ENCODE measurements at regions not wholly inside any gene's neighbourhood (a gene's known extent, or its start where the extent isn't known, plus 50 kb on each side); places are given as distances from the start of the nearest gene placed in this dataset.
"Not testable (repeated sequence)": the region's sequence is repeated elsewhere in the genome, so short reads cannot be mapped to it uniquely, and the experiment has no call there.

DNA sequence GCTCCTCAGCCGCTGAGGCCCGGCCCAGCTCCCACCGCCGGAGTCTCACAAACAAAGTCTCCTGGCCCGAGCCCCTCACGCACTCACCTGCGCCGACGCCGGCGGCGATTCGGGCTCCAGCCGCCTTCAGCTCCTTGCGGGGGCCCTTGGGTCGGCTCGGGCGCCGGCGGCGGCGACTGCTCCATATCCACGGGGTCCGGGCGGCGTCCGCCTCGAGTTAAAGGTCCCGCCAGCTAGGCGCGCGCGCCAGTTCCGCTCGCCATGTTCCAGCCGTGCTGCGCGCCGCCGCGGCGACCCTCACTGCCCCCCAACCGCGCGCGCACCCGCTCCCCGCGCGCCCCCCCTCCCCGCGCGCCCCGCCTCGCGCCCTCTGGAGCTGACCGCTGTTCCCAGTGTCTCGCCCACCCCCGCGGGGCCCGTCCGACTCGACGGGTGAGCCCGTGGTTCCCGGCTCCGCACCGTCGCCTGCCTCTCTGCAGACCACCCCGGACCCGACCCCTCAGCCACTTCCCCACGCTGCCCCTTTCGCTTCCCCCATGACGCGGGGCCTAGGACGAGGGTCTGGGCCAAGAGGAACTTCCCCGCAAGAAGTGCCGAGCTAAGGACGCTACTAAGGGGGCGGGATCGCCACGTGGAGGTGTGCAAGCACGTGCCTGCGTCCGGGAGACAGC lies 396.1 kb downstream of the ZNF33B start:
- Mint-ChIP-seq H3K36me3 (peaks cover 6% of the 10 kb centered on the region), H3K4me3 (no peak overlapping the region), H3K4me1 (peaks cover 6% of the 10 kb centered on the region), H3K9me3 (peaks cover 3% of the 10 kb centered on the region), H3K27ac (no peak overlapping the region)
- DNase-seq (ENCODE audit: low spot score in 2 of 2) (no peak), ATAC-seq (no peak)

DNA sequence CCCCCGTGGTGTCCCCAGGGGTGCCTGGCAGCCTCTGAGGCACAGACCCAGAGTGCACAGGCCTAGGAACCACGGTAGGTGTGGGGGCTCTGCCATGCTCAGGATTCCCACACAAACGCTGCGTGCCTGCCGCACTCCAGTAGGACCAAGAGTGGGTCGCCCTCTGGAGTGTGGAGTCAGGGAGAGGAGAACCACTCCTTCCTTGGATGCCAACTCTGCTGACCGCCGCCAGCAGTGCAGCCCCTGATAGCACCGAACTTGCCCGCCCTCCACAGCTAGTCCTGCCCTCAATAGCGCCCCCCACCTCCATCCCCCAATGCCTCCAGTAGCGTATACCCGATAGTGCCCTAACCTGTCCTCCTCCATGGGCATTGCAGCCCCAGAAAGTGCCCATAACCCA lies 402.0 kb downstream of the ZNF33B start:
- H3K36me3 Mint-ChIP-seq; H3K9me3 Mint-ChIP-seq; ATAC-seq; H3K4me3 Mint-ChIP-seq; H3K4me1 Mint-ChIP-seq; DNase-seq (ENCODE audit: low spot score in 2 of 2); H3K27ac Mint-ChIP-seq: not testable (repeated sequence)

- H3K4me3 Mint-ChIP-seq; H3K27ac Mint-ChIP-seq; DNase-seq (ENCODE audit: low spot score in 2 of 2); H3K4me1 Mint-ChIP-seq; ATAC-seq; H3K36me3 Mint-ChIP-seq; H3K9me3 Mint-ChIP-seq: not testable (repeated sequence)
Observed at GRCh38 chr10:42235736-42236135, 402.6 kb downstream of the ZNF33B start.

DNA sequence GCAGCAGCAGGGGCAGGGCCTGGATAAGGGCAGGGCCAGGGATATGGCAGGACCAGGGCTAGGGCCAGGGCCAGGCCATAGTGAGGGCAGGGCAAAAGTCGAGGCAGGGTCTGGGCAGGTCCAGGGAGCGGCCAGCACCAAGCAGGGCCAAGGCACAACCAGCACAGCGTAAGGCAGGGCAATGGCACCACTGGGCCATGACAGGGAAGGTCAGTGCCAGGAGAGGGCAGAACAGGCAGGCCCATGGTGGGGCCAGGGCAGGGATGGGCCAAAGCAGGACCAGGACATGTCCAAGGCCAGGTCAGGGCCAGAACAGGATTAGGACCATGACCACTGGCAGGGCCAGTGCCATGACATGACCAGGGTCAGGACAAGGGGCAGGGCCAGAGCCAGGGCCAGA lies 403.1 kb downstream of the ZNF33B start:
- ATAC-seq; H3K4me3 Mint-ChIP-seq; DNase-seq (ENCODE audit: low spot score in 2 of 2); H3K27ac Mint-ChIP-seq; H3K4me1 Mint-ChIP-seq; H3K36me3 Mint-ChIP-seq; H3K9me3 Mint-ChIP-seq: not testable (repeated sequence)

DNA sequence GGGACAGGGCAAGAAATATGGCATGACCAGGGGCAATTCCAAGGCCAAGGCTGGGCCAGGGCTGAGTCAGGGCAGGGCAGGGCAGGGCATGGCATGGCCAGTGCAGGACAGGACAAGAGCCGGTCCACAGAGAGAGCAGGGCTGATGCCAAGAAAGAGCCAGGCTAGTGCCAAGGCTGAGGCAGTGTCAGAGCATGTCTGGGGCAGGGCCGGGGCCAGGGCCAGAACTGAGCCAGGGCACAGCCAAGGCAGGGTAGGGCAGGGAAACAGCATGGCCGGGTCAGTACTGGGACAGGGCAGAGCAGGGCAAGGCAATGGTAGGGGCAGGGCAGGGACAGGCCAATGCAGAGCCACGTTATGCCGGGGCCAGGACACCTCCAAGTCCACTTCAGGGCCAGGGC lies 403.9 kb downstream of the ZNF33B start:
- H3K27ac Mint-ChIP-seq; H3K4me1 Mint-ChIP-seq; H3K9me3 Mint-ChIP-seq; H3K36me3 Mint-ChIP-seq; ATAC-seq; H3K4me3 Mint-ChIP-seq; DNase-seq (ENCODE audit: low spot score in 2 of 2): not testable (repeated sequence)

GRCh38 chr10:42233461-42234206 lies 404.7 kb downstream of the ZNF33B start:
- DNase-seq (ENCODE audit: low spot score in 2 of 2); H3K36me3 Mint-ChIP-seq; H3K27ac Mint-ChIP-seq; H3K4me1 Mint-ChIP-seq; H3K4me3 Mint-ChIP-seq; H3K9me3 Mint-ChIP-seq; ATAC-seq: not testable (repeated sequence)

DNA sequence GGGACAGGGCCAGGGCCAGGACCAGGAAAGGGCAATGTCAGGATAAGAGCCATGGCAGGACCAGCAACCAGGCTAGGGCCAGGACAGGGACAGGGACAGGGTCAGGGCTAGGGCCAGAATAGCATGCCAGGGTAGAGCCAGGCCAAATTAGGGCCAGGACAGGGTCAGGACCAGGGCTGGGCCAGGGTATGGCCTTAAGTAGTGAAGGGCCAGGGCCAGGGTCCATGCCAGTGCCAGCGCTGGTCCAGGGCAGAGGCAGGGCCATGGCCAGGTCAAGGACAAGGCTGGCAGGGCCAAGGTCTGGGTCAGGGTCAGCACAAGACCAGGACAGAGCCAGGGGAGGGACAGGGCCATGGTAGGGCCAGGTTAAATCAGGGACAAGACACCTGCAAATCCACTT lies 405.4 kb downstream of the ZNF33B start:
- not testable (repeated sequence) for ATAC-seq; H3K4me1 Mint-ChIP-seq; DNase-seq (ENCODE audit: low spot score in 2 of 2); H3K36me3 Mint-ChIP-seq; H3K4me3 Mint-ChIP-seq; H3K27ac Mint-ChIP-seq; H3K9me3 Mint-ChIP-seq

DNA sequence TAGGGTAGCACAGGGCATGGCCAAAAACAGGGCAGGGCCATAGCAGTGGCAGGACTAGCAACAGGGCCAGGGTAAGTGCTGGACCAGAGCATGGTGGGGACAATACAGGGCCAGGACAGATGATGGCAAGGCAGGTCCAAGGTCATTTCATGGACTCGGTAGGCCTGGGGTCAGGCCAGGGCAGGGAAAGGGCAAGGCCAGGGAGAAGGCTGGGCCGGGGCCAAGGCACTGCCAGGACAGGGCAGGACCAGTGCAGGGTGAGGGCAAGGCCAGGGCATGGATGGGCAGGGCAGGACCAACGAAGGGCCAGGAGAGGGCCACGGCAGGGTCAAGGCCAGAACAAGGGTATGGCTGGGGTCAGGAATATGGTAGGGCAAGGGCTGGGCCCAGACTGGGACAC lies 407.6 kb downstream of the ZNF33B start:
- not testable (repeated sequence) for DNase-seq (ENCODE audit: low spot score in 2 of 2); H3K4me1 Mint-ChIP-seq; H3K27ac Mint-ChIP-seq; H3K36me3 Mint-ChIP-seq; ATAC-seq; H3K4me3 Mint-ChIP-seq
- peaks cover 29% of the 10 kb centered on the region for H3K9me3 Mint-ChIP-seq

DNA sequence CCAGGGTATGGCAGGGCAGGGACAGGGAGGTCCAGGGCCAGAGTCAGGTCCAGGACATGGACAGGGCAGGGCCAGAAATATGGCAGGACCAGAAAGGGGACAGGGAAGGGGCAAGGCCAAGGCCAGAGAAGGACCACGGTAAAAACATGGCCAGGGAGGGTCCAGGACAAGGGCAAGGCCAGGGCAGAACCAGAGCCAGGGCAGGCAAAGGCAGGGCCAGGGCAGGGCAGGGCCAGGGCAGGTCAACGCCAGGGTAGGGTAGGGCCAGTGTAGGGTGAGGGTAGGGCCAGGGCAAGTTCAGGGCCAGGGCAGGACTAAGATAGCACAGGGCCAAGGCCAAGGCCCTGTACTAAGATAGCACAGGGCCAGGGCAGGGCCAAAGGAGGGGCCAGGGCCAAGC lies 408.3 kb downstream of the ZNF33B start:
- DNase-seq (ENCODE audit: low spot score in 2 of 2); H3K4me1 Mint-ChIP-seq; ATAC-seq; H3K27ac Mint-ChIP-seq; H3K4me3 Mint-ChIP-seq; H3K36me3 Mint-ChIP-seq: not testable (repeated sequence)
- H3K9me3 Mint-ChIP-seq: peaks cover 29% of the 10 kb centered on the region

DNA sequence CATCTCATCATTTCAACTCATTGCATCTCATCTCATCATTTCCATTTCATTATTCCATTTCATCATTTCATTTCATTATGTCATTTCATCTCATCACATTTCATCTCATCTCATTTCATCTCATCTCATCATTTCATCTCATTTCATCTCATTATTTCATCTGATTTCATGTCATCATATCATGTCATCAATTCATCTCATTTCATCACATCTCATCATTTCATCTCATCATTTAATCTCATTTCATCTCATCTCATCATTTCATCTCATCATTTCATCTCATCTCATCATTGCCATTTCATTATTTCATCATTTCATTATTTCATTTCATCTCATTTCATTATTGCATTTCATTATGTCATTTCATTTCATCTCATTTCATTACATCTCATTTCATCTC lies 410.5 kb downstream of the ZNF33B start:
- H3K9me3 Mint-ChIP-seq: peaks cover 29% of the 10 kb centered on the region
- not testable (repeated sequence) for H3K4me1 Mint-ChIP-seq; H3K4me3 Mint-ChIP-seq; H3K36me3 Mint-ChIP-seq; H3K27ac Mint-ChIP-seq; DNase-seq (ENCODE audit: low spot score in 2 of 2); ATAC-seq

DNA sequence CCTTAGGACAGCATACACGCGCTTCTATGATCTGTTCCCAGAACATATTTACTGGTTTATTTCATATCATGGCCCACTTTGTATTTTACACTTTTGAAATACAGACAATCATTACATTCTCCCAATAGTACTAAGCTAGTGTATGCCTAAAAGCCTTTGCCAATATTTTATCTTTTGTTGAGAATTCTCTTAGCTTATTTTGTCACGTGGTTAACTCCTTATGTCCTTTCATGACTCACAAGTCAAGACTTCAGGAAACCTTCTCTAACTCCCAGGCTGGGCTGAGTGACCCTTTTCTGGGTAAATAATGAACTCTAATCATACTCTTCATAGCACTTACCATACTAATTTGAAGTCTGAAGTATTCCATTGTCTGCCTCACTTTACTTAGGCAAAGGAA lies 444.8 kb downstream of the ZNF33B start:
- not testable (repeated sequence) for ATAC-seq; H3K4me1 Mint-ChIP-seq; H3K9me3 Mint-ChIP-seq; DNase-seq (ENCODE audit: low spot score in 2 of 2); H3K4me3 Mint-ChIP-seq; H3K36me3 Mint-ChIP-seq; H3K27ac Mint-ChIP-seq

DNA sequence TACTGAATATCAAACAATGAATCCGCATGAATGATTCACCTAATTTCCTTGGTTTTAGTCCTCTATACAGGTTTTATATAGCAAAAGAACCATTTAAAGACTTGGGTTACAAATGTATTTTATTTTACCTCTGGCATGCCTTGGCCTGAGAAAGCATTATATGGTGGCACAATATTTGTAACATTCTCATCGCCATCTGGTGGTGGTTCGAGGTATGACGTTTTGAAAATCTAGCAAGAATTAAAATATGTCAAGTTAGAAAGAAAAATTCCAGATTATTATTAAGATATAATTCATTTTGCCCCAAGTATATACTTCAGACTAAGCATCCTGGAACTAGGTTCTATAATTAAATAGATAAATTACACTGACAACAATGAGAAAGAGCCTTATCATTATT lies 445.9 kb downstream of the ZNF33B start:
- H3K4me1 Mint-ChIP-seq, ATAC-seq, H3K36me3 Mint-ChIP-seq, H3K4me3 Mint-ChIP-seq, H3K9me3 Mint-ChIP-seq, H3K27ac Mint-ChIP-seq: not testable (repeated sequence)
- peak in 1 of 2 donors; percentile 52 for DNase-seq (ENCODE audit: low spot score in 2 of 2)

DNA sequence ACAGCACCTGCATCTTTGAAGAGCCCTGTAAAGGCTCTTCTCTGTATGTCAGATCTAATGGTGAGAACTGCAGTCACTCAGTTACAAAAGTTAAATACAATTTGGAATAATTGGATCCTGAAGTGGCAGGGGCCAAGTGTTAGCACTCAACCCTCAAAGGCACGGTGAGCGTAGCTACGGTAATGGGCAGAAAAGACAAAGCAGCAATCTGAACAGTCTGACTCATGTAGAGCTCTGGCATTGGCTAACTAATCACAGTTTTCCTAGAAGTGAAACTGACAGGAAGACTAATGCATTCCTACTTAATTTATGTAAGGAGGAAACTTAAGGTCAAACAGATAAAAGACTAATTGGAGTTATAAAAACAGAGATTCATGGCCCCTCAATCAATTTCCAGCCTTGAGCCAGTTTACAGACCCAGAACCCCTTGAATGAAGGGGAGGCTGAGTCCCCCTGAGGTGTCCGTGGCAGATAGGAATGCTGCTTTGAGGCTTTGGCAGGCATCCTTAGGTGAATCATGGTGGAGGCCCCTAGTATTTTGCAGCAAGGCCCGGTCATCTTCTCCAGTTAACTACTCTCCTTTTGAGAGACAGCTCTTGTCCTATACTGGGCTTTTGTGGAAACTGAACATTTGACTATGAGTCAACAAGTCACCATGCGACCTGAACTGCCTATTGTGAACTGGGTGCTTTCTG lies 450.7 kb downstream of the ZNF33B start:
- not testable (repeated sequence) for DNase-seq (ENCODE audit: low spot score in 2 of 2); H3K9me3 Mint-ChIP-seq; H3K4me3 Mint-ChIP-seq; H3K27ac Mint-ChIP-seq; H3K4me1 Mint-ChIP-seq; H3K36me3 Mint-ChIP-seq; ATAC-seq

GRCh38 chr10:42177793-42178689 lies 460.3 kb downstream of the ZNF33B start:
- H3K4me3 Mint-ChIP-seq: peak overlapping the region; percentile 10
- DNase-seq (ENCODE audit: low spot score in 2 of 2); H3K36me3 Mint-ChIP-seq; H3K27ac Mint-ChIP-seq; H3K4me1 Mint-ChIP-seq; ATAC-seq; H3K9me3 Mint-ChIP-seq: not testable (repeated sequence)

All from stimulated activated effector memory CD8-positive, alpha-beta T cell treated with anti-CD3 and anti-CD28 coated beads, Interleukin-12 subunit alpha, Interleukin-12 subunit beta, amount 100 ng/mL, for 72 hours (primary cell).